Stimulated activated naive CD4-positive, alpha-beta T cell treated with Interleukin-2 at 50 U/mL for 16 hours (primary cell): ENCODE measurements at regions not wholly inside any gene's neighbourhood (a gene's known extent, or its start where the extent isn't known, plus 50 kb on each side); places are given as distances from the start of the nearest gene placed in this dataset.
"Not testable (repeated sequence)": the region's sequence is repeated elsewhere in the genome, so short reads cannot be mapped to it uniquely, and the experiment has no call there.

ENCODE experiments used
- DNase-seq: peaks from one replicate; lab custom pipeline; 2025; lab: John Stamatoyannopoulos, UW

DNA sequence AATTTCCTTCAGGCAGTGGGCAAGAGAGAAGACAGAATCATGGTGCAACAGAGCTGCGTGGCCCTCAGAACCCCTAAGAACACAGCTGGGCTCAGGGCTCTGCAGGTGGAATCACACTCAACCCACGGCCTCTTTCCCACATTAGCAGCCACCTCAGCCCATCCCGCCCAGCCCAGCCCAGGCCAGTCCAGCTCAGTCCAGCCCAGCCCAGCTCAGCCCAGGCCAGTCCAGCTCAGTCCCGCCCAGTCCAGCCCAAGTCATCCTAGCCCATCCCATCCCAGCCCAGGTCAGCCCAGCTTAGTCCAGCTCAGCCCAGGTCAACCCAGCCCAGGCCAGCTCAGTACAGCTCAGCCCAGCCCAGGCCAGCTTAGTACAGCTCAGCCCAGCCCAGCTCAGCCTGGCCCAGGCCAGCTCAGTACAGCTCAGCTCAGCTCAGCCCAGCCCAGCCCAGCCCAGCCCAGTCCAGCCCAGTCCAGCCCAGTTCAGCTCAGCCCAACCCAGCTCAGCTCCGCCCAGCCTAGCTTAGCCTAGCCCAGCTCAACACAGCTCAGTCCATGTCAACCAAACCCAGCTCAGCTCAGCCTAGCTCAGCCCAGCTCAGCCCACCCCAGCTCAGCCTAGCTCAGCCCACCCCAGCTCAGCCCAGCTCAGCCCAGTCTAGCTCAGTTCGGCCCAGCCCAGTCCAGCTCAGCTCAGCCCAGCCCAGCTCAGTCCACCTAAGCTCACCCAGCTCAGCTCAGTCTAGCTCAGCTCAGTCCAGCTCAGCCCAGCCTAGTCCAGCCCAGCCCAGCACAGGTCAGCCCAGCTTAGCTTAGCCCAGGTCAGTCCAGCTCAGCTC is 183.1 kb downstream of the TMEM121 start:
- no peak for DNase-seq

DNA sequence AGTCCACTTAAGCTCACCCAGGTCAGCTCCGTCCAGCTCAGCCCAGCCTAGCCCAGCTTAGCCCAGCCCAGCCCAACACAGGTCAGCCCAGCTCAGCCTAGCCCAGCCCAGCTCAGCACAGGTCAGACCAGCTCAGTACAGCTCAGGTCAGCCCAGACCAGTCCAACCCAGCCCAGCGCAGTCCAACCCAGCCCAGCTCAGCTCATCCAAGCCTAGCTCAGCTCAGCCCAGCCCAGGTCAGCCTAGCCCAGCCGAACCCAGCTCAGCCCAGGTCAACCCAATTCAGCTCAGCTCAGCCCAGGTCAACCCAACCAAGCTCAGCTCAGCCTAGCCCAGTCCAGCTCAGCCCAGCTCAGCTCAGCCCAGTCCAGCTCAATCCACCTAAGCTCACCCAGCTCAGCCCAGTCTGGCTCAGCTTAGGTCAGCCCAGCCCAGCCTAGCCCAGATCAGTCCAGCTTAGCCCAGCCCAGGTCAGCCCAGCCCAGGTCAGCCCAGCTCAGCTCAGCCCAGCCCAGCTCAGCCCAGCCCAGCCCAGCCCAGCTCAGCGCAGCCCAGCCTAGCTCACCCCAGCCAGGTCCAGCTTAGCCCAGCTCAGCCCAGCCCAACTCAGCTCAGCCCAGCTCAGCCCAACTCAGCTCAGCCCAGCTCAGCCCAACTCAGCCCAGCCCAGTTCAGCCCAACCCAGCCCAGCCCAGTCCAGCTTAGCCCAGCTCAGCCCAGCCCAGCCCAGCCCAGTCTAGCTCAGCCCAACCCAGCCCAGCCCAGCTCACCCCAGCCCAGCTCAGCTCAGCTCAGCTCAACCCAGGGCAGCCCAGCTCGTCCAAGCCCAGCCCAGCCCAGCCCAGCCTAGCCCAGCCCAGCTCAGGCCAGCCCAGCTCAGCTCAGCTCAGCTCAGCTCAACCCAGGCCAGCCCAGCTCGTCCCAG is 184.0 kb downstream of the TMEM121 start:
- DNase-seq = no peak

DNA sequence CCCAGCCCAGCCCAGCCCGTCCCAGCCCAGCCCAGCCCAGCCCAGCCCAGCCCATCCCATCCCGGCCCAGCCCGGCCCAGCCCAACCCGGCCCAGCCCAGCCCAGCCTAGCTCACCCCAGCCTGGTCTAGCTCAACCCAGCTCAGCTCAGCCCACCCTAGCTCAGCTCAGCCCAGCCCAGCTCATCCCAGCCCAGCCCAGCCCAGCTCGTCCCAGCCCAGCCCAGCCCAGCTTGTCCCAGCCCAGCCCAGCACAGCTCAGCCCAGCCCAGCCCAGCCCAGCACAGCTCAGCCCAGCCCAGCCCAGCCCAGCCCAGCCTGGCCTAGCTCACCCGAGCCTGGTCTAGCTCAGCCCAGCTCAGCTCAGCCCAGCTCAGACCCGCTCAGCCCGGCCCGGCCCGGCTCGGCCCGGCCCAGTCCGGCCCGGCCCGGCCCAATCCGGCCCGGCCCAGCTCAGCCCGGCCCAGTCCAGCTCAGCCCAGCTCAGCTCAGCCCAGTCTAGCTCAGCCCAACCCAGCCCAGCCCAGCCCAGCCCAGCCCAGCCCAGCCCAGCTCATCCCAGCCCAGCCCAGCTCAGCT is 184.7 kb downstream of the TMEM121 start:
- no peak for DNase-seq

DNA sequence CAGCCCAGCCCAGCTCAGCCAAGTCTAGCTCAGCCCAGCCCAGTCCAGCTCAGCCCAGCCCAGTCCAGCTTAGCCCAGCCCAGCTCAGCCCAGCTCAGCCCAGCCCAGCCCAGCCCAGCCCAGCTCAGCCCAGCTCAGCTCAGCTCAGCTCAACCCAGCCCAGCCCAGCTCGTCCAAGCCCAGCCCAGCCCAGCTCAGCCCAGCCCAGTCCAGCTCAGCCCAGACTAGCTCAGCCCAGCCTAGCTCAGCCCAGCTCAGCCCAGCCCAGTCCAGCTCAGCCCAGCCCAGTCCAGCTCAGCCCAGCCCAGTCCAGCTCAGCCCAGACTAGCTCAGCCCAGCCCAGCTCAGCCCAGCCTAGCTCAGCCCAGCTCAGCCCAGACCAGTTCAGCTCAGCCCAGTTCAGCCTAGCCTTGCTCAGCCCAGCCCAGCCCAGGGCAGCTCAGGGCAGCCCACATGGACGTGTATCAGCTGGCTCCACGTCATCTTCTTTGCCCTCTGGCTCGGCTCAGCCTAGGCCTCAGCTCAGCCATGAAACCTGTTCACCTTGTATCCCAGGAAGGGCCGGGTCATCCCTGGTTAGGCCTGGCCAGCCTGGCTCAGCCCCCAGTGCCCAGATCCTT is 185.6 kb downstream of the TMEM121 start:
- no peak for DNase-seq

DNA sequence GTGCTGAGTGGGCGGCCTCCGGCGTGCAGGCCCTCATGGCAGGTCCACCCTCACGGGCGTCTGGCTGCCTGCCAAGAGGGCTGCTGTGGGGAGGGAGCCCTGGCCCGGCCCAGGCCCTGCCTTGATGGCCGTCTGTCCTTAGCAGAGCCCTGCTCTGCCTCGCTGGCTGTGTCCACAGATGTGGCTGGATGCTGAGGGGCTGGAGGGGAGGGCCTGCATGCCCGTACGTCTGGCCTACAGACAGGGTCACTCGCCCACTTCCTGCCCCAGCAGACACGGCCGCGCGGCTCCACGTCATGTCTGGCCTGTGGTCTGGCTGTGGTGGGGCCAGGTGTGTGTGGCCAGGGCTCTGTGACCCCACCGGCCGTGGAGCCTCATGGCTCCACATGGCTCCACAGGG is 186.3 kb downstream of the TMEM121 start:
- DNase-seq = not testable (repeated sequence)

DNA sequence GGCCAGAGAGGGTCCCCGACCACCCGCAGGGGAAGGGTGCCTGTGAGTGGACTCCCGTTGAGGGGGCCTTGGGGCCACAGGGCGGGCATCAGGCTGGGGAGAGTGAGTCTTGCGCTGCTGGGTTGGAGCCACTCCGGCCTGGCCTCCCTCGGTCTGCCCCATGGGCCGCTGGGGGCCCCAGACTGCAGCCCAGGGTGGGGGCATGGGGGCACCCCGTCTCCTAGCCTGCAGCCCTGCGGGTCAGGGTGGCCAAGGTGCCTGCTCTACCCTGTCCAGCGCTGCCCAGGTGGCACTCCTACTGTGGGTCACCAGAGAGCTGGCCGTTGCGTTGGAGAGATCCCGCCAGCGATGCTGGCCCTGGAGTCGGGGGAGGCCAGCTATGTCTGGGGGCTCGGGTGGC is 186.8 kb downstream of the TMEM121 start:
- DNase-seq = not testable (repeated sequence)

DNA sequence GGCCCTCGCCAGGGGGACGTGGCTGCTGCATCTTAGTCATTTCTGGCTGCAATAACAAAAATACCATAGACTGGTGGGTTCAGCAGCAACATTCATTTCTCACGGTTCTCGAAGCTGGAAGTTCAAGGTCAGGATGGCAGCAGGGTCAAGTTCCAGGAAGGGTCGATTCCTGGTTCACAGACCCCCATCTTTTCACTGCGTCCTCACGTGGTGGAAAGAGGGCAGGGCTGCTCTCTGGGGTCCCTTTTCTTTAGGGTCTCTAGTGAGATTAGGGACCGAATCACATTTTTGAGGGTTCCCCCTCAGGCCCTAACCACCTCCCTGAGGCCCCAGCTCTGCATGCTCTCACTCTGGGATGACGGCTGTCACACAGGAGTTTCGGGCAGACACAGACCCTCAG is 187.5 kb downstream of the TMEM121 start:
- DNase-seq = not testable (repeated sequence)

DNA sequence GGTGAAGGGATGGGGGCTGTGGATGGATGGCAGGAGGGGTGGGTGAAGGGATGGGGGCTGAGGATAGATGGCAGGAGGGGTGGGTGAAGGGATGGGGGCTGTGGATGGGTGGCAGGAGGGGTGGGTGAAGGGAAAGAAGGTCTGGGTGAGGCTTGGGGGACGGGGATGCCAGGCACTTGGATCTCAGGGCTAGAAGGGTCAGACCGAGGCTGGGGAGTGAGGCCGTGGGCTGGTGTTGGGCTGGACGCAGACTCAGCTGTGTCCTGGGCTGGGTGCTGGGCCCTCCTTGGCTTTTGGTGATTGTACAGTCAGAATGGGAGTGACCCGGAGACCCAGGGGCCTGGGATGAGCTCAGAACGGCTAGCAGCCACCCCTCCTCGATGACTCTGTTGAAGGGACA is 192.4 kb downstream of the TMEM121 start:
- not testable (repeated sequence) for DNase-seq

DNA sequence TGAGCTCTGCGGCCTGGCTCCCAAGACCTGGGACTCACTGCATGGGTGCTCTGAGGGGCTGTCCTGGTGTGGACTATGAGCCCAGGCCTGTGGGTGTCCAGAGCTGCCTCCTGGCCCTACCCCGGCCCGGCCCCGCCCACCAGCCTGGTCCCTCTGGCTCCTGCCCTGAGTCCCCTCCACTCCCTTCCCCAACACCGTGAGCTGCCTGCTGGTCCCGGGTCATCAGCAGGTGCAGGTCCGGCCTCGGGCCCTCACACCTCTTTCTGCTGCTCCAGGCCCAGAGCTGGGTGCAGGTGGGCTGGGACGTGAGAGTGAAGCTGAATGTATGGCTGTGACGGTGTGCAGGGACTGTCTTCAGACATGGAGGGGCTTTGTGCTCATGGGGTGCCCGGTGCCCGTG is 193.7 kb downstream of the TMEM121 start:
- DNase-seq = not testable (repeated sequence)

DNA sequence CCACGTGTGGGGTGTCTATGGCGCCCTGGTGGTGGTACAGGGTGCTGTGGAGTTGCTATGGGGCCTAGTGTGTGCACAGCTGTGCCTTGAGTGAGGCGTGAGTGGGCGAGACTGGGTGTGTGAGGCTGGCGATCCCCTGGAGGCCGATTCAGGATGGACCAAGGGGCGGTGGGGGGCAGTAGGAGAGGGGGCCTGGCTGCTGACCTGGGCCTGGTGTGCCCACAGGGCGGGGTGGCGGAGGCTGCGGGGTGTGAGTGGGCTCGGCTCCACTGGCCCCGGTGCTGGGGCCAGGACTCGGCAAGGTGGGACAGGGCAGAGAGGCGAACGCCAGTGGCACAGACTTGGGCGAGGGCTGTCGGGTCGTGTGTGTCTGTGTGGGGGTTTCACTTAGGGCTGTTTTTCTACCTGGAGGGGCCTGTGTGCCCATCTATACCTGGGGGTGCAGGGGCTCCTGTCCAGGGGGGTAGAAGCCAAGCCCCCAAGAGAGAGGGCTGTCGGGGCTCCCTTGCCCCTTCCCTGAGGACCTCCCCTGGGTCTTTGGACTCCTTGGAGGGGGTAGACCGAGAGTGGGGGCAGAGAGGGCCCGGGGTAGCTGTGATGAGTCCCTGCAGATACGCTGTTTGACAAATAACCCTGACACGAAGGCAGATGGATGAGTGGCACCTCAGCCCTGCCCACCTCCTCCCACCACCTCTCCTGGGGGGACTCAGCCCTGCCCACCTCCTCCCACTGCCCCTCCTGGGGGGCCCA is 194.6 kb downstream of the TMEM121 start:
- not testable (repeated sequence) for DNase-seq

DNA sequence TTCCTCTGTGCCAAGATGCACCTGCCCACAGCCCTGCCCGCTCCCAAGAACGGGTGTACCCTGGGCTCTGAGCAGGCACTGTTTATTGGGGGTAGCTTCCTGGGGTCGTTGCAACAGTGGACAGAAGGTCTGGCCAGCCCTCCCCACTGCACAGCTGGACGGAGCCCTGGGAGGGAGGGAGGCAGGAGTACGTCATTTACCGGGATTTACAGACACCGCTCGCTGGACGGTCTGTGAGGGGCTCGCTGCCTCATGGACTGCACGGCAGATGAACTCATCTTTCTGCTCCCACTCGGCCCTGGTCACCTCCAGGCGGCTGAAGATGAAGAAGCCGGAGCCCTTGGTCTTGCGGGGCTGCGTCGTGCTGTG is 195.2 kb downstream of the TMEM121 start:
- not testable (repeated sequence) for DNase-seq

DNA sequence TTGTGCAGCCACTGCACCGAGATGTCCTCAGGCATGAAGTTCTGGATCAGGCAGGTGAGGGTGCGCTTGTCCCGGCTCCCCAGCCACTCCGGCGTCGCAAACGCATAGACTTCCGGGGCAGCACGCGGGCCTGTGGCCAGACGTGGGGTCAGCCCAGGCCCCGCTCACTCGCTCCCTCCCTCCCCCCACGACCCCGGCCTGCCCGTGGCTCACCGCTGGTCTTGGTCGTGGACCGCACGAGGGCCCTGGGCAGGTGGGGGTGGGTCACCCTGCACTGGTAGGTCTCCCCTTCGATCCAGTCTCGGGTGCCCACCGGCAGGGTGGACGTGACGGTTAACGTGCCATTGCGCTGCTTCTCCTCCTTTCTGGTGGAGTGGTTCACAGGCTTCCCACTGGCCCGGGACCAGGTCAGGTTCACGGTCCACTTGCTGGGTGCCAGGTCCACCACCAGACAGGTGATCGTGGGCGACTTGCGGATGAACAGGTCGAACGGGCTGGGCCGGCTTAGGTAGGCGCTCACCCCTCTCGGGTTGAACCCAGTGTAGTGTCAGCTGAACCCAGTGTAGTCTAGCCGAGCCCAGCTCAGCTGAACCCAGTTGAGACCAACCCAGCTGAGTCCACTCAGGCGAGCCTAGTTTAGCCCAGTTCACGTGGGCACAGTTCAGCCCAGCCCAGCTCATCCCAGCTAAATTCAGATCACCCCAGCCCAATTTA is 195.8 kb downstream of the TMEM121 start:
- not testable (repeated sequence) for DNase-seq

DNA sequence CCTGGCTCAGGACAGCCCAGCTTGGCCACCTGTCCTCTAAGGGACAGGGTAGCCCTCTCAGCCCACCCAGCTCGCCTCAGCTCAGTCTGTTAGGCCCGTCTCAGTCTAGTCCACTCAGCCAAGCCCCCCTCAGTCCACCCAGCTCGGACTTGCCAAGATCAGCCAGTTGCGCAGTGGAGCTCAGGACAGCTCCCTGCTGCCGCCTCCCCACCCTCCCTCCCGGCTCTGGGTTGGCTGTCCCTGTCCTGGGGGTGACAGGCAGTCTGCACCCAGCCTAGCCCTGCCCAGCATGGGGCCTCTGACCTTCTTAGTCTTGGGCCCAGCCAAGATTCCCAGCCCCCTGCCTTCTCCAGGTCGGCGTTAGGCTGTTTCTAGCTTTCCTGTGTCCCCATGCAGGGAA is 196.9 kb downstream of the TMEM121 start:
- DNase-seq = not testable (repeated sequence)

DNA sequence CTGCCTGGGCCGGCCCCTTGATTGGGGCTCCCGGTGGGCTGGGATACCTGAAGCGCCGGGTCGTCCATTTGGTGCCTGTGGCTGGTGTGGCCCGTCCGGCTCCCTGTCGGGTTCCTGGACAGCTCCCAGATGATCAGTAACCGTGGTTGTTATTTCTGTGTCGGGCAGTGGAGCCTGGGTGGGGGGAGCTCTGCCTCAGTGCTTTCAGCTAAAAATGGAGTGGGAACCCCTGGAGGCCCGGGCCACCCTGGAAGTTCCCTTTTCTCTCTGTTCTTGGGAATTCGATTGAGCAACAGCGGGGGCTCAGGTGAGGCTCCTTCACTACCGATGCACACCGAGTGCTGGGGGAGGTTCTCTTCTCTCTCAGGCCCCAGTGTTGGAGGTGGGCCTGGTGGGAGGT is 197.4 kb downstream of the TMEM121 start:
- DNase-seq = not testable (repeated sequence)

DNA sequence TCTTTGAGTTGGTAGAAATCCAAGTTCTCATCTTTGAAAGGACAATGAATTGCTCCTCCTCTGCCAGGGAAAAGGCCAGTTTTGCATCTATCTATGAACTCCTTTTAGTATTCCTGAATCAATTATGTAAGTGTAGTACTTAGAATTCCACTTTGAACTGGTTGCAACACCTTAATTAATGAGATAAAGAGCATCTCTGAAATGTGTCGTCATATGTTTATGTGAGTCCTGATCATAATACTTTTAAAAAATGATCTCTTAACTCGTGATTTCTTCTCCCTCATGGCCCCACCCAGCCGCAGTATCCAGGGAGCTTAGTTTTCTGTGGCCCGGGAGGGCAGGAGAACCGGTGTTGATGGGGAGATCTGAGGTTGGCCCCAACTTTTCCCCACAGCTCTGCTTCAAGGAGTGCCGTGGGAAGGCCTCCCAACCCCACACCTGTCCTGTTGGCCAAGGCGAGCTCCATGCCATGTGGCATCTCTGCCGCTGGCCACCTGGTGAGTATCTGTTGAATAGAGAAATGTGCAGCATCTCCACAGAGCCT is 203.5 kb downstream of the TMEM121 start:
- not testable (repeated sequence) for DNase-seq

DNA sequence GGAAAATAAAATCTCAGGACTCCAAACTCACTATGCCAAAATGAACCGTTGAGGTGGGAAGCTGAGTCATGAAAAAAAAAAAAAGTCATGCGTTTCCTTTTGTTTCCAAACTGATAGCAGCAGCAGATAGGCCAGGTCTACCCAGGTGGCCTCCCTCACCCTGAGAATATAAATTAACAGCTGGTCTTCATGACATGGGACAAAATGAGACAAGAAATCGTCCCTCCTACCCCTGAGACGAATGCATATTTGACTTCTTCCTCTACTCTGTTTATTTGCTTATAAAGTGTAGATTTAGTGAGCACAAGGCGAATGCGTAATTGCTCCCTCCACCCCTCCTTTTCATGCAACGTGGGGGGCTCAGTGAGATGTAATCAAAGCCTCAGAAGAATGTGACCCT is 204.3 kb downstream of the TMEM121 start:
- not testable (repeated sequence) for DNase-seq

DNA sequence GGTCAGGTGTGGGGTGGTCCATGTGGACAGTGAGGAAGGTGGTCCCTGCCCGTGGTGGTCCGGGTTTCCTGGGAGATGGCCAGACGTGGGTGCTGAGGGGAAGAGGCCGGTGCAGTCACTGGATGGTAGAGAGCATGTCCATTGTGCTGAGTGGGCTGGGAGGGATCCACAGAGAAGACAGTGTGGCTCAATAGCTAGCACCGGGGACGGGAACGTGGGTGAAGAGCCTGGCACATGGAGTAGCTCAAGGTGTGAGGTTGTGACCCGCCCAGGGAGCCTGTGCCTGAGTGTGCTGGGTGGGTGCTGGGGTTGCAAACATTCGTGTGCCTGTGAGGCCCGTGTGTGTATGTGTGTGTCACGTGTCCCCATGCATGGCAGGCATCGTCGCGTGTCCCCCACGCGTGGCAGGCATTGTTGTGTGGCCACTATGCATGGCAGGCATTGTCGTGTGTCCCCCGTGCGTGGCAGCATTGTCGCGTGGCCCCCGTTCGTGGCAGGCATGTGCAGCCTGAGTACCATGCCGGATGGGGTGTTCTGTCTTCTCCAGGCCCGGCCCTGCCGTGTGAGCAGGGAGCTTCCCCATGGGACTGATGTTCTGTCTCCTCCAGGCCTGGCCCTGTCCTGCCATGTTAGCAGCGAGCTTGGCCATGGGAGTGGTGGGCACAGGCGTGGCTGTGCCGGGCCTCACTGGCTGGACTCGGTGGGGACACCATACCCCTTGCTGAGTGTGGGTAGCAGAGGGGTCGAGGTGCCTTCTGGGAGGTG is 205.0 kb downstream of the TMEM121 start:
- DNase-seq = not testable (repeated sequence)

DNA sequence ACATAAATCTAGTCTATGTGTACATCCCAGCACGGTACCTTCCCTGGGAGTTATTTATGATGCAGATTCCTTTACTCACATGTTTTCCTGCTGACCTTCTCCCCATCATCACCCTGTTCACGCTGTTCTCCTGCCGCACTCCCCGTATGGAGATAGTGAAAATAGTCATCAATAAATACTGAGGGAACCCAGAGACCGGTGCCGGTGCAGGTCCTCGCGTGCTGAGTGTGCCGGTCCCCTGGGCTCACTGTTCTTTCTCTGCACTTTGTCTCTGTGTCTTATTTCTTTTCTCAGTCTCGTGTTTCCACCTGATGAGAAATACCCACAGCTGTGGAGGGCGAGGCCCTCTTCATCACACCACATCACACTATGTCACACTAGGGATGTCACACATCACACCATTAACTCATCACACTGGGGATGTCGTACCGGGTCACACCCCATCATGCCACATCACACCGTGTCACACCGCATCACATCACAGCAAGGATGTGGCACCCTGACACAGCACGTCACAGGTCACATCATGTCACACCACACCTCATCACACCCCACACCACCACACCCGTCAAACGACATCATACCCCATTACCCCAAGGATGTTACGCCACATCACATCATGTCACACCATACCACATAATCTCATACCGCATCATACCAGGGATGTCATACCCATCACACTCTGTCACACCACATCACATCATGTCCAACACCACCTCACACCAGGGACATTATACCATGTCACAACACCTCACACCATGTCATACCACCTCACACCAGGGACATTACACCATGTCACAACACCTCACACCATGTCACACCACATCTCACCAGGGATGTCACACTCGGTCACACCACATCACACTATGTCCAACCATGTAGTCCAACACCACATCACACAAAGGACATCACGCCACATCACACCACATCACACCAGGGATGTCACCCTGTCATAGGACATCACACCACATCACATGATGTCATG is 207.0 kb downstream of the TMEM121 start:
- DNase-seq = no peak
